GM23338 (cell line): ENCODE measurements at regions not wholly inside any gene's neighbourhood (a gene's known extent, or its start where the extent isn't known, plus 50 kb on each side); places are given as distances from the start of the nearest gene placed in this dataset.
A peak's percentile ranks its signal among the peaks of the same experiment; 100 is the strongest.

ENCODE experiments used
- ATAC-seq: fragments of 200-7000 bp; cut with Tn5 transposase; 3 replicates; pipeline ENCODE4 v1.9.1; 2020
- DNase-seq: peaks from one replicate; pipeline ENCODE4 v3.0.0-alpha.2; 2015; ENCODE audit warnings: low spot score
- H2AFZ ChIP-seq: fragments of 200-600 bp; sonication (generic); 2 replicates; pipeline ENCODE4 v1.8.0; 2016; ENCODE audit warnings: antibody characterized with exemption, mild to moderate bottlenecking, moderate library complexity
- H3F3A ChIP-seq: fragments of 200-600 bp; sonication (generic); replicated peaks from 2 replicates; pipeline ENCODE4 v1.8.0; 2017; ENCODE audit warnings: antibody characterized with exemption, mixed run types, low read depth
- H3K27ac ChIP-seq: fragments of 200-600 bp; sonication (generic); 2 replicates; pipeline ENCODE4 v1.6.1; 2016; ENCODE audit warnings: low read depth
- H3K27me3 ChIP-seq: fragments of 200-600 bp; sonication (generic); 2 replicates; pipeline ENCODE4 v1.8.0; 2016; ENCODE audit warnings: mild to moderate bottlenecking, mixed run types, moderate library complexity; ENCODE audit not compliant: insufficient read depth
- H3K36me3 ChIP-seq: fragments of 200-600 bp; sonication (generic); 2 replicates; pipeline ENCODE4 v1.8.0; 2016; ENCODE audit warnings: mild to moderate bottlenecking; ENCODE audit not compliant: insufficient read depth
- H3K4me1 ChIP-seq: fragments of 200-600 bp; sonication (generic); 2 replicates; pipeline ENCODE4 v1.8.0; 2016; ENCODE audit warnings: mild to moderate bottlenecking, moderate library complexity; ENCODE audit not compliant: insufficient read depth
- H3K4me2 ChIP-seq: fragments of 200-600 bp; sonication (generic); 2 replicates; pipeline ENCODE4 v1.7.1; 2017; ENCODE audit warnings: mixed run types
- H3K4me3 ChIP-seq: fragments of 200-600 bp; sonication (generic); 2 replicates; pipeline ENCODE4 v1.6.1; 2016; ENCODE audit warnings: mixed run types
- H3K79me2 ChIP-seq: fragments of 200-600 bp; sonication (generic); replicated peaks from 2 replicates; pipeline ENCODE4 v1.8.0; 2017; ENCODE audit warnings: mild to moderate bottlenecking; ENCODE audit not compliant: insufficient read depth
- H3K9me2 ChIP-seq: fragments of 200-600 bp; sonication (generic); 2 replicates; pipeline ENCODE4 v1.8.0; 2017; ENCODE audit not compliant: insufficient read depth
- H4K20me1 ChIP-seq: fragments of 200-600 bp; sonication (generic); replicated peaks from 2 replicates; pipeline ENCODE4 v1.8.0; 2017; ENCODE audit warnings: mild to moderate bottlenecking; ENCODE audit not compliant: insufficient read depth
- H3K27ac Mint-ChIP-seq: 2 replicates; pipeline ENCODE4 v1.8.0; 2020; ENCODE audit warnings: inconsistent platforms, mild to moderate bottlenecking, moderate library complexity, mixed read lengths
- H3K27me3 Mint-ChIP-seq: 3 replicates; pipeline ENCODE4 v1.8.0; 2022; ENCODE audit warnings: low read depth, mild to moderate bottlenecking, moderate library complexity, mixed read lengths, inconsistent platforms; ENCODE audit not compliant: insufficient read depth, poor library complexity
- H3K36me3 Mint-ChIP-seq: 3 replicates; pipeline ENCODE4 v1.8.0; 2021; ENCODE audit warnings: low read depth, mild to moderate bottlenecking, inconsistent platforms, moderate library complexity, mixed read lengths
- H3K4me1 Mint-ChIP-seq: 3 replicates; pipeline ENCODE4 v1.8.0; 2020; ENCODE audit warnings: mild to moderate bottlenecking, inconsistent platforms, mixed read lengths
- H3K4me3 Mint-ChIP-seq: 3 replicates; pipeline ENCODE4 v1.8.0; 2021; ENCODE audit warnings: moderate library complexity, mild to moderate bottlenecking, inconsistent platforms, mixed read lengths
- H3K9me3 Mint-ChIP-seq: 3 replicates; pipeline ENCODE4 v1.8.0; 2020; ENCODE audit warnings: moderate library complexity, mild to moderate bottlenecking, inconsistent platforms, mixed read lengths
- CREB1 ChIP-seq: fragments of 250-450 bp; sonication (Bioruptor Pico); IDR thresholded peaks from 2 replicates; pipeline ENCODE4 v1.5.0; 2020; ENCODE audit warnings: low read depth, mild to moderate bottlenecking, moderate library complexity
- CTCF ChIP-seq, 2 experiments: fragments of 200-600 bp in 1 of 2; sonication (generic) in 1 of 2; conservative IDR thresholded peaks; 2 replicates each; pipeline versions ENCODE4 v1.5.1 to v1.6.1; 2016 to 2017; ENCODE audit warnings: antibody characterized with exemption in 2 of 2, low read depth in 2 of 2, mild to moderate bottlenecking in 2 of 2, moderate library complexity in 1 of 2
- JUNB ChIP-seq: IDR thresholded peaks from one replicate; pipeline ENCODE4 v1.6.1; 2016; ENCODE audit warnings: antibody characterized with exemption; ENCODE audit not compliant: unreplicated experiment
- NANOG ChIP-seq: IDR thresholded peaks from 2 replicates; pipeline ENCODE4 v1.6.1; 2016; ENCODE audit warnings: antibody characterized with exemption, borderline replicate concordance
- POLR2AphosphoS5 ChIP-seq: IDR thresholded peaks from 2 replicates; pipeline ENCODE4 v1.6.1; 2016; ENCODE audit warnings: antibody characterized with exemption, low read depth
- ZNF462 ChIP-seq: fragments of 250-450 bp; sonication (Bioruptor Pico); IDR thresholded peaks from 2 replicates; pipeline ENCODE4 v1.5.0; 2020; ENCODE audit warnings: mild to moderate bottlenecking, moderate library complexity

- Histone ChIP-seq H2AFZ (peak overlapping the region; percentile 21; the same call in 1 of the 2 replicates), H3K27me3 (no peaks in the 10 kb centered on the region), H3F3A (no peaks in the 10 kb centered on the region), H3K4me3 (no peak overlapping the region), H3K79me2 (no peaks in the 10 kb centered on the region), H3K27ac (no peak overlapping the region), H4K20me1 (no peaks in the 10 kb centered on the region), H3K4me2 (no peak overlapping the region), H3K9me2 (peaks cover 6% of the 10 kb centered on the region; the same call in 1 of the 2 replicates), H3K4me1 (no peaks in the 10 kb centered on the region), H3K36me3 (no peaks in the 10 kb centered on the region)
- ATAC-seq (no peak), DNase-seq (no peak)
- Mint-ChIP-seq H3K4me3 (no peak overlapping the region), H3K9me3 (no peaks in the 10 kb centered on the region), H3K27me3 (peaks cover 1% of the 10 kb centered on the region), H3K27ac (no peak overlapping the region), H3K4me1 (0 out of 3 replicates have a peak, but pooled peaks cover 3% of the 10 kb centered on the region), H3K36me3 (no peaks in the 10 kb centered on the region)
- TF ChIP-seq CTCF (conservative IDR thresholded peaks at IDR 0.05; ENCODE audit: low read depth in 2 of 2): no peak
- TF ChIP-seq CREB1: no peak
- TF ChIP-seq NANOG: no peak
- no peak for TF ChIP-seq POLR2AphosphoS5
- no peak for TF ChIP-seq ZNF462
- TF ChIP-seq JUNB: no peak
These were observed 227.2 kb upstream of the BLID start for GRCh38 chr11:122343210-122343609.
